22Rv1 (cell line): ENCODE measurements at regions not wholly inside any gene's neighbourhood (a gene's known extent, or its start where the extent isn't known, plus 50 kb on each side); places are given as distances from the start of the nearest gene placed in this dataset.

Experiments
- CTCF ChIP-seq: fragments of 450-650 bp; IDR thresholded peaks from 2 replicates; pipeline ENCODE4 v1.5.1; 2017; ENCODE audit warnings: mild to moderate bottlenecking
- ZFX ChIP-seq: fragments of 450-650 bp; IDR thresholded peaks from 2 replicates; pipeline ENCODE4 v1.6.1; 2017; ENCODE audit warnings: antibody characterized with exemption, borderline replicate concordance

DNA sequence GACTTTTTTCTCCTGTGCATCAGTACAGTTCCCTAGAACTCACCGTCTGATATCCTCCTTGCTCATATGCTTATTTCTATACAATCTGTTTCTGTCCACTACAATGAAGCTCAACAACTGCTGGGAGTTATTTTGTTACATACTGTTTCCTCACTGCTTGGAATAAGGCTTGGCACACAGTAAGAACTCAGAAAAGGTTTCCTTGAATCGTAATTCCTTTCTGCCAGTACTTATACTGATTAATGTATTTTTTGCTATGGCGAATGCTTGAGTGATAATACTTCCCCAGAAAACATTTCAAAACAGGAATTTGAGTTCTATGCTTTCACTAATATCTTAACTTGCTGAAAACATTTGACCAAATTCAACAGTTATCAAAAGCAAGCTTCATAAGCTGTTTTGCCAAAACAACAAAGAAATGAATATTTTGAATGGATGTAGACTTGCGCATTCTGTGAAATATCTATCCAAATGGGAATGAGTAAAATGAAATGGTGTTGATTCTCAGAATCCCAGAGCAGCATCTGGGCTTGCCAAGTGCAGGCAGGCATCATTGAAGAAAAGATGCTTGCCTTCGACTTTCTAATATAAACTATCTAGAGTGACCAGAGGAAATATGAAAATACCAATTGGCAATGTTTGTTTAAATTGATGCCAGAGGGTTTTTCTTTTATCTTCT, 286.3 kb downstream of the RAP2B start:
- TF ChIP-seq CTCF (no peak), ZFX (no peak)
